ENCODE measurements at regions not wholly inside any gene's neighbourhood (a gene's known extent, or its start where the extent isn't known, plus 50 kb on each side); places are given as distances from the start of the nearest gene placed in this dataset.

DNA sequence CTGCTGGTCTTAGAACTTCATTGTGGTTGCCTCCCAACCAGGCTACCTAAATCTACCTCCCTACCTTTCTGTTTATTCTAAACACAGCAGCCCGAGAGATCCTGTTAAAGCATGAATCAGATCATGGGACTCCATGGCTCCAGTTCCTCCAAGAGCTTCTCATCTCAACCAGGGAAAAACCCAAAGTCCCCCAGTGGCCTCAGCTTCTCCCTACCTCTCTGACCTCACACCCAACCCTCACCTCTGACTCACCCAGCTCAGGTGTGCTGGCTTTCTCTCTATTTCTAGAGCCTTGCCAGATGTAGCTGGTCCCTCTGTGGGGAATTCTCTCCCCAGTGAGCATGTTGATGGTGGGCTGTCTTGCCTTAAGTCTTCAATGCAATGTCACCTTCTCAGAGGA lies 93.8 kb upstream of the COPS8 start:
- TF ChIP-seq, protein P1, sequence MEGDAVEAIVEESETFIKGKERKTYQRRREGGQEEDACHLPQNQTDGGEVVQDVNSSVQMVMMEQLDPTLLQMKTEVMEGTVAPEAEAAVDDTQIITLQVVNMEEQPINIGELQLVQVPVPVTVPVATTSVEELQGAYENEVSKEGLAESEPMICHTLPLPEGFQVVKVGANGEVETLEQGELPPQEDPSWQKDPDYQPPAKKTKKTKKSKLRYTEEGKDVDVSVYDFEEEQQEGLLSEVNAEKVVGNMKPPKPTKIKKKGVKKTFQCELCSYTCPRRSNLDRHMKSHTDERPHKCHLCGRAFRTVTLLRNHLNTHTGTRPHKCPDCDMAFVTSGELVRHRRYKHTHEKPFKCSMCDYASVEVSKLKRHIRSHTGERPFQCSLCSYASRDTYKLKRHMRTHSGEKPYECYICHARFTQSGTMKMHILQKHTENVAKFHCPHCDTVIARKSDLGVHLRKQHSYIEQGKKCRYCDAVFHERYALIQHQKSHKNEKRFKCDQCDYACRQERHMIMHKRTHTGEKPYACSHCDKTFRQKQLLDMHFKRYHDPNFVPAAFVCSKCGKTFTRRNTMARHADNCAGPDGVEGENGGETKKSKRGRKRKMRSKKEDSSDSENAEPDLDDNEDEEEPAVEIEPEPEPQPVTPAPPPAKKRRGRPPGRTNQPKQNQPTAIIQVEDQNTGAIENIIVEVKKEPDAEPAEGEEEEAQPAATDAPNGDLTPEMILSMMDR (IDR thresholded peaks at IDR 0.05) = no peak
- no peak for TF ChIP-seq POLR2A (IDR thresholded peaks at IDR 0.05)

Measured in body of pancreas (tissue), 4 donors.